ENCODE measurements at regions not wholly inside any gene's neighbourhood (a gene's known extent, or its start where the extent isn't known, plus 50 kb on each side); places are given as distances from the start of the nearest gene placed in this dataset.

DNA sequence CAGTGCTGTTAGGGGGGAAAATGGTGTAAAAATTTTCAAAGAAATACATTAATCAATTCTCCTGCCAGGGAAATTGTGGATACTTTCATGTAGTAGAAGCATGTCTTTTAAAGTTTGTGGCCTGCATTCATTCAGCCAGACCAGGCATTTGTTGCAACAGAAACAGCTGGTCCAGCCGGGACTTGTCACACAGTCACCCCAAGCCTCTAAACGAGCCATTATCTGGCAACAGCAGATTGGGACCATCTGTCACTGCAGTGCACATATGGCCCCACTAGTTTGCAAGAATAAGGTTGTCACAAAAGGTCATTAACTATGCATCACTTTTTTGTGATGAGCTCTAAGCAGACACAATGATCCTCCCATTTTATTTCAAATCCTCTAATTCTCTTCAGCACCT, 193.9 kb downstream of the PHLDA1 start:
- TF ChIP-seq TAF1 (IDR thresholded peaks at IDR 0.05; ENCODE audit: borderline replicate concordance, insufficient read depth, low read length), result no peak
- no peak for TF ChIP-seq FOXP2 (optimal IDR thresholded peaks at IDR 0.05; ENCODE audit: borderline replicate concordance, extremely low read depth, extremely low read length, insufficient read depth)
- TF ChIP-seq SIN3A (IDR thresholded peaks at IDR 0.05; ENCODE audit: borderline replicate concordance, insufficient read depth, low read length), result no peak
- TF ChIP-seq, protein P1, sequence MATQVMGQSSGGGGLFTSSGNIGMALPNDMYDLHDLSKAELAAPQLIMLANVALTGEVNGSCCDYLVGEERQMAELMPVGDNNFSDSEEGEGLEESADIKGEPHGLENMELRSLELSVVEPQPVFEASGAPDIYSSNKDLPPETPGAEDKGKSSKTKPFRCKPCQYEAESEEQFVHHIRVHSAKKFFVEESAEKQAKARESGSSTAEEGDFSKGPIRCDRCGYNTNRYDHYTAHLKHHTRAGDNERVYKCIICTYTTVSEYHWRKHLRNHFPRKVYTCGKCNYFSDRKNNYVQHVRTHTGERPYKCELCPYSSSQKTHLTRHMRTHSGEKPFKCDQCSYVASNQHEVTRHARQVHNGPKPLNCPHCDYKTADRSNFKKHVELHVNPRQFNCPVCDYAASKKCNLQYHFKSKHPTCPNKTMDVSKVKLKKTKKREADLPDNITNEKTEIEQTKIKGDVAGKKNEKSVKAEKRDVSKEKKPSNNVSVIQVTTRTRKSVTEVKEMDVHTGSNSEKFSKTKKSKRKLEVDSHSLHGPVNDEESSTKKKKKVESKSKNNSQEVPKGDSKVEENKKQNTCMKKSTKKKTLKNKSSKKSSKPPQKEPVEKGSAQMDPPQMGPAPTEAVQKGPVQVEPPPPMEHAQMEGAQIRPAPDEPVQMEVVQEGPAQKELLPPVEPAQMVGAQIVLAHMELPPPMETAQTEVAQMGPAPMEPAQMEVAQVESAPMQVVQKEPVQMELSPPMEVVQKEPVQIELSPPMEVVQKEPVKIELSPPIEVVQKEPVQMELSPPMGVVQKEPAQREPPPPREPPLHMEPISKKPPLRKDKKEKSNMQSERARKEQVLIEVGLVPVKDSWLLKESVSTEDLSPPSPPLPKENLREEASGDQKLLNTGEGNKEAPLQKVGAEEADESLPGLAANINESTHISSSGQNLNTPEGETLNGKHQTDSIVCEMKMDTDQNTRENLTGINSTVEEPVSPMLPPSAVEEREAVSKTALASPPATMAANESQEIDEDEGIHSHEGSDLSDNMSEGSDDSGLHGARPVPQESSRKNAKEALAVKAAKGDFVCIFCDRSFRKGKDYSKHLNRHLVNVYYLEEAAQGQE (IDR thresholded peaks at IDR 0.05; ENCODE audit: insufficient read depth in 1 of 2, low read depth in 2 of 2, low read length in 2 of 2), result no peak
- no peak for TF ChIP-seq POLR2AphosphoS5 (IDR thresholded peaks at IDR 0.05; ENCODE audit: low read depth, low read length)

DNA sequence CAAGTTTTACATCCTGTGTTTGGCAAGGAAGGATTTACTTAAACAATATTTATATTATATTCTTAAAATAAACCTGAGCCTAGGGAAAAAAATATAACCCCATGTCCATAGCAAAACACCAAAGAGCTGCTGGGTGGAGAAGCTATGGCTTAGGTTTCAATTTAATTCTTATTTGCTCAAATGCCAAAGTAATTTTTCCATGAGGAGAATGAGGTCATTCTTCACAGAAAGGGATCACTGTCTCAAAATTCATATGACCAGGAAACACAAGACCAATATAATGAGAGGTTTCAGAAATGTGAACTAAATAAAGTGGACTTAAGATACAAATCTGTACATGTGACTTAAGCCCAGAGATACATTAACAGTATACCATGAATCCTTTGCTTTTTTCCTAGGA, 195.0 kb downstream of the PHLDA1 start:
- TF ChIP-seq POLR2AphosphoS5 (IDR thresholded peaks at IDR 0.05; ENCODE audit: low read depth, low read length), result no peak
- TF ChIP-seq FOXP2 (optimal IDR thresholded peaks at IDR 0.05; ENCODE audit: borderline replicate concordance, extremely low read depth, extremely low read length, insufficient read depth), result no peak
- TF ChIP-seq SIN3A (IDR thresholded peaks at IDR 0.05; ENCODE audit: borderline replicate concordance, insufficient read depth, low read length), result no peak

DNA sequence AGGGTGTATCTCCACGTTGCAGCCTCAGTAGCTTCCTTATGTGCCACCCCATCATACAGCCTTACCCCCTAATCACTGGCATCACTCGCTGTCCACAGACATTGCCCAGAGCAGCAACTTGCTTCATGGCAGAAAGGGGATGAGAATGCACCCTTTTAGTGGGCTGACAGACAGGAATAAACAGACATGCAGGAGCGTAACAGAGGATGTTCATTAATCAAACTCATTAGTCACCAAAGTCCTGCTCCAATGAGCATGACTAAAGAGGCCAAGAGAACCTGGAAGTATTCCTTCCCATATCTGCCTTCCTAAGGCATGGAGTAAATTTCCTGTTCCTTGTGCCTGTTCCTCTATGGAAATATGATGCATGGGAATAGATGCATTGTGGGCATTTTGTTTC, 197.0 kb downstream of the PHLDA1 start:
- TF ChIP-seq, protein P1 (IDR thresholded peaks at IDR 0.05; ENCODE audit: insufficient read depth in 1 of 2, low read depth in 2 of 2, low read length in 2 of 2), result no peak
- TF ChIP-seq FOXP2 (optimal IDR thresholded peaks at IDR 0.05; ENCODE audit: borderline replicate concordance, extremely low read depth, extremely low read length, insufficient read depth), result no peak
- TF ChIP-seq SIN3A (IDR thresholded peaks at IDR 0.05; ENCODE audit: borderline replicate concordance, insufficient read depth, low read length), result no peak
- no peak for TF ChIP-seq TAF1 (IDR thresholded peaks at IDR 0.05; ENCODE audit: borderline replicate concordance, insufficient read depth, low read length)

DNA sequence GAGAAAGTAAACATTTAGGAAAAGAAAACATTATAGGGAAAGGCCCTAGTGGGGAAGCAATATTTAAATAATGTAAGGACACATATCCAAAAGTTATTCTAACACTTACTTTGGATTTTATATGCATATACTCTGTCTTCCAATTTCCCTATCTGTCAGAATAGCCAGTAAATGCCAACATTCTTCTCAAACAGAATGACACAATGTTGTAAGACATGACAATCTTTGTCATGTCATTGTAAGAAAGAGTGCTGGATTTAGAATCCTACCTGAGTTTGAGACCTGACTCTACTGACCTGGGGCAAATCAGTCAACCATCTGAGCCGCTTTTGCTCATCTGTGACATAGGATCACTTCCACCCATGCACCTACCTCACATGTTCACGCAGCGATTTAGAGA, 198.3 kb downstream of the PHLDA1 start:
- no peak for TF ChIP-seq FOXP2 (optimal IDR thresholded peaks at IDR 0.05; ENCODE audit: borderline replicate concordance, extremely low read depth, extremely low read length, insufficient read depth)

DNA sequence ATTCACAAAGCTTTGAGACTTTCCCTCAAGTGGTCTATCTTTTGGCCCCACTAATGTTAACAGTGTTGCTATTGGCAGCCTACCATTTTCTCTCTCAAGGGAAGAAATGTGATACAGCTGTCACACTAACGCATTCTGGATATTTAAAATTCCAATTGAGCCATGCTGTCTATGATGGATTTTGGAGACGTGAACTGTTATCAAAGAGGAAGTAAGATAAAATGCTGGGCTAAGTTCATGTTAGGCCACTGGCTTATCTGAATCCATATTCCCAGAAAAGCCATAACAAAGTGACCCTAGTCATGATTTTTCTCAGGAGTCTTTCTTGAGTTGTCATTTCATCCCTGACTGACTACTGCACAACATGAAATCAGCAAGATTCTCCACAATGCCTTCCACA, 200.2 kb downstream of the PHLDA1 start:
- TF ChIP-seq TAF1 (IDR thresholded peaks at IDR 0.05; ENCODE audit: borderline replicate concordance, insufficient read depth, low read length) (no peak), SIN3A (IDR thresholded peaks at IDR 0.05; ENCODE audit: borderline replicate concordance, insufficient read depth, low read length) (no peak), POLR2AphosphoS5 (IDR thresholded peaks at IDR 0.05; ENCODE audit: low read depth, low read length) (no peak), FOXP2 (optimal IDR thresholded peaks at IDR 0.05; ENCODE audit: borderline replicate concordance, extremely low read depth, extremely low read length, insufficient read depth) (no peak)
- TF ChIP-seq, protein P1 (IDR thresholded peaks at IDR 0.05; ENCODE audit: insufficient read depth in 1 of 2, low read depth in 2 of 2, low read length in 2 of 2), result no peak

DNA sequence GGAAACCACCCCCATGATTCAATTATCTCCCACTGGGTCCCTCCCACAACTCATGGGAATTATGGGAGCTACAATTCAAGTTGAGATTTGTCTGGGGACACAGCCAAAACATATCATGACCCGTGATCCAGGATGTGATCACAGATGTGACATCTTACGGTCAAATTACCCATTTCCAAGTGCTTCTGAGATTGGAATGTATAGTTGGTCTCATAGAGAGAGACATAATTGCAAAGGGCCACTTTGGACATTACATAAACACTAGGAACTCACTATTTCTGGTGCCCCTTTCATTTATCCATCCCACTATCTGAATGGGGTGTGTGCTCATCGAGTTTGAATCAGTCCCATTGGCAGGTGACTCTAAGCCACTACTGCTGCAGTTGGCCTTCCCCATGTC, 204.5 kb downstream of the PHLDA1 start:
- no peak for TF ChIP-seq TAF1 (IDR thresholded peaks at IDR 0.05; ENCODE audit: borderline replicate concordance, insufficient read depth, low read length)
- no peak for TF ChIP-seq SIN3A (IDR thresholded peaks at IDR 0.05; ENCODE audit: borderline replicate concordance, insufficient read depth, low read length)
- no peak for TF ChIP-seq FOXP2 (optimal IDR thresholded peaks at IDR 0.05; ENCODE audit: borderline replicate concordance, extremely low read depth, extremely low read length, insufficient read depth)
- no peak for TF ChIP-seq POLR2AphosphoS5 (IDR thresholded peaks at IDR 0.05; ENCODE audit: low read depth, low read length)
- TF ChIP-seq, protein P1 (IDR thresholded peaks at IDR 0.05; ENCODE audit: insufficient read depth in 1 of 2, low read depth in 2 of 2, low read length in 2 of 2), result no peak

Data from PFSK-1 (cell line).